ENCODE measurements at regions not wholly inside any gene's neighbourhood (a gene's known extent, or its start where the extent isn't known, plus 50 kb on each side); places are given as distances from the start of the nearest gene placed in this dataset.

DNA sequence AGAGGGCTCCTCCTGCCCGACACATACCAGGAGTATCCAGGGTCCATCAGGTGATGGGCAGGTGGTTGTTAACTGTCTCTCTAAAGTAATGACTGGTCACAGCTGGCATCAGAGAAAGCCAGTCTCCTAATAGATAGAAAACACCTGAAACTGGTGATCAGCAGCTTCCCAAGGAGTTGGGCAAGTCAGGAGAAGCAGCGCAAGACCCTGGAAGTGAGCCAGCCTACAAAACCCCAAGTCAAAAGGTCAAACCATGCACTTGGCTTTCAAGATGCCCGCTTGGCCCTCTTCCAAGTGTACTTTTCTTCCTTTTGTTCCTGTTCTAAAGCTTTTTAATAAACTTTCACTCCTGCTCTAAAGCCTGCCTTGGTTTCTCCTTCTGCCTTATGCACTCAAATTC is 815.2 kb downstream of the DCDC2C start:
- Histone ChIP-seq H2AFZ (ENCODE audit: control insufficient read depth, low read depth, low read length) (no peak overlapping the region), H3K27ac (ENCODE audit: control insufficient read depth, insufficient read depth) (no peak overlapping the region), H3K27me3 (replicated peaks in 1 of 2; ENCODE audit: control insufficient read depth in 2 of 2, insufficient read depth in 2 of 2, low read length in 1 of 2) (no peaks in the 10 kb centered on the region), H3K4me1 (ENCODE audit: control insufficient read depth, insufficient read depth, low read length) (no peaks in the 10 kb centered on the region), H3K9ac (ENCODE audit: control insufficient read depth, insufficient read depth, low read length) (no peak overlapping the region), H3K9me3 (replicated peaks; ENCODE audit: control insufficient read depth, insufficient read depth, low read length) (no peaks in the 10 kb centered on the region), H3K36me3 (ENCODE audit: control insufficient read depth in 2 of 2, insufficient read depth in 2 of 2, low read length in 1 of 2) (no peaks in the 10 kb centered on the region), H4K20me1 (ENCODE audit: control insufficient read depth, insufficient read depth) (no peaks in the 10 kb centered on the region), H3K79me2 (ENCODE audit: control insufficient read depth, insufficient read depth, low read length) (no peaks in the 10 kb centered on the region), H3K4me3 (no peak overlapping the region), H3K4me2 (ENCODE audit: control insufficient read depth, insufficient read depth) (no peak overlapping the region)
- TF ChIP-seq POU2F2 (IDR thresholded peaks at IDR 0.05; ENCODE audit: borderline replicate concordance, low read depth, low read length) (no peak), SREBF2 (IDR thresholded peaks at IDR 0.05; ENCODE audit: low read length) (no peak), CBX5 (IDR thresholded peaks at IDR 0.05; ENCODE audit: low read depth) (no peak), BCLAF1 (IDR thresholded peaks at IDR 0.05) (no peak), BCL11A (IDR thresholded peaks at IDR 0.05; ENCODE audit: low read depth, low read length) (no peak), RB1 (IDR thresholded peaks at IDR 0.05; ENCODE audit: borderline replicate concordance) (no peak), MYC (IDR thresholded peaks at IDR 0.05; ENCODE audit: insufficient read depth, insufficient read length, insufficient replicate concordance, low read length, severe bottlenecking) (no peak), IRF5 (IDR thresholded peaks at IDR 0.05; ENCODE audit: borderline replicate concordance) (no peak), SP1 (IDR thresholded peaks at IDR 0.05; ENCODE audit: low read depth, low read length) (no peak), TBL1XR1 (IDR thresholded peaks at IDR 0.05; ENCODE audit: low read depth, low read length) (no peak), RUNX3 (IDR thresholded peaks at IDR 0.05; ENCODE audit: low read length) (no peak), RFX5 (IDR thresholded peaks at IDR 0.05; ENCODE audit: low read depth, low read length) (no peak), ZBED1 (IDR thresholded peaks at IDR 0.05; ENCODE audit: borderline replicate concordance) (no peak)
- intact Hi-C loops (cut with micrococcal nuclease; ENCODE audit: unreplicated experiment) (no loop called here), in situ Hi-C loops (cut with MboI) (no loop called here)
- FAIRE-seq (no peak), DNase-seq (ENCODE audit: low read depth, low spot score) (no peak), ATAC-seq (no peak)
- CTCF ChIA-PET = no interaction called here
- RAD21 ChIA-PET (ENCODE audit: unreplicated experiment) = no interaction called here
- SMC1A ChIA-PET (ENCODE audit: uncharacterized antibody, unreplicated experiment) = interaction anchor here (0.6 kb wide), 1 partner anchor 189 kb away, joined by 3 read pairs; no protein-coding TSS in a partner anchor
- 22% methylated on average over 3 of the region's 3 CpGs for WGBS (ENCODE audit: insufficient coverage, insufficient replicate concordance, low lambda C conversion rate, missing lambda C conversion rate)
- POLR2A ChIA-PET = no interaction called here
- BruUV-seq (replicated peaks) = no TSS peak

Data from GM12878 (cell line).